Neural cell (in vitro differentiated cells): ENCODE measurements at regions not wholly inside any gene's neighbourhood (a gene's known extent, or its start where the extent isn't known, plus 50 kb on each side); places are given as distances from the start of the nearest gene placed in this dataset.

Source experiments
- H2AFZ ChIP-seq: fragments of 200-600, 300-800 bp; sonication (generic), shearing (Covaris generic); 2 replicates; pipeline ENCODE4 v1.6.0; 2014; ENCODE audit warnings: low read depth, mild to moderate bottlenecking, antibody characterized with exemption, low read length, moderate library complexity
- H3F3A ChIP-seq: fragments of 200-600 bp; shearing (Covaris generic); 2 replicates; pipeline ENCODE4 v1.6.1; 2016; ENCODE audit warnings: mild to moderate bottlenecking, moderate library complexity, mixed read lengths, antibody characterized with exemption, low read length; ENCODE audit not compliant: insufficient read depth, poor library complexity, severe bottlenecking
- H3K27ac ChIP-seq: fragments of 200-600, 300-800 bp; sonication (generic), shearing (Covaris generic); 2 replicates; pipeline ENCODE4 v1.5.1; 2014; ENCODE audit warnings: mild to moderate bottlenecking, low read length, moderate library complexity
- H3K27me3 ChIP-seq: fragments of 300-800, 200-600 bp; sonication (generic), shearing (Covaris generic); 2 replicates; pipeline ENCODE4 v1.6.0; 2014; ENCODE audit warnings: mild to moderate bottlenecking, low read depth, low read length, moderate library complexity; ENCODE audit not compliant: insufficient read depth
- H3K36me3 ChIP-seq: fragments of 300-800, 200-600 bp; sonication (generic), shearing (Covaris generic); 2 replicates; pipeline ENCODE4 v1.5.1; 2014; ENCODE audit warnings: mild to moderate bottlenecking, antibody characterized with exemption, low read length, moderate library complexity; ENCODE audit not compliant: insufficient read depth
- H3K4me2 ChIP-seq: fragments of 300-800, 200-600 bp; sonication (generic), shearing (Covaris generic); 2 replicates; pipeline ENCODE4 v1.6.0; 2014; ENCODE audit warnings: mild to moderate bottlenecking, low read length
- H3K4me3 ChIP-seq: fragments of 300-800, 200-600 bp; sonication (generic), shearing (Covaris generic); 2 replicates; pipeline ENCODE4 v1.5.1; 2014; ENCODE audit warnings: mild to moderate bottlenecking, low read length, moderate library complexity
- H3K79me2 ChIP-seq: fragments of 200-600 bp; shearing (Covaris generic); replicated peaks from 2 replicates; pipeline ENCODE4 v1.6.0; 2014; ENCODE audit warnings: mild to moderate bottlenecking, low read length, moderate library complexity; ENCODE audit not compliant: insufficient read depth
- H3K9ac ChIP-seq: fragments of 300-800, 200-600 bp; sonication (generic), shearing (Covaris generic); 2 replicates; pipeline ENCODE4 v1.6.1; 2016; ENCODE audit warnings: mild to moderate bottlenecking, low read length, mixed read lengths
- H3K9me2 ChIP-seq: fragments of 200-600 bp; shearing (Covaris generic); 2 replicates; pipeline ENCODE4 v1.6.1; 2016; ENCODE audit warnings: mild to moderate bottlenecking, low read length, mixed read lengths; ENCODE audit not compliant: insufficient read depth
- H3K9me3 ChIP-seq: fragments of 200-600, 300-800 bp; sonication (generic), shearing (Covaris generic); 2 replicates; pipeline ENCODE4 v1.6.1; 2016; ENCODE audit warnings: mild to moderate bottlenecking, mixed run types, low read length, moderate library complexity, mixed read lengths
- H4K20me1 ChIP-seq: fragments of 200-600 bp; shearing (Covaris generic); 2 replicates; pipeline ENCODE4 v1.6.1; 2016; ENCODE audit warnings: mild to moderate bottlenecking, mixed run types; ENCODE audit not compliant: insufficient read depth
- CTCF ChIP-seq: fragments of 450-650 bp; IDR thresholded peaks from 2 replicates; pipeline ENCODE4 v1.5.1; 2014; ENCODE audit warnings: antibody characterized with exemption, mild to moderate bottlenecking, moderate library complexity; ENCODE audit not compliant: poor library complexity, severe bottlenecking
- EP300 ChIP-seq: fragments of 450-650 bp; conservative IDR thresholded peaks from 2 replicates; pipeline ENCODE4 v1.6.1; 2014; ENCODE audit warnings: antibody characterized with exemption, mild to moderate bottlenecking, moderate library complexity; ENCODE audit not compliant: poor library complexity, severe bottlenecking
- EZH2 ChIP-seq: fragments of 200-600, 300-800 bp; shearing (Covaris generic), sonication (generic); IDR thresholded peaks from 2 replicates; pipeline ENCODE4 v1.6.1; 2014; ENCODE audit warnings: antibody characterized with exemption, low read length, borderline replicate concordance, mild to moderate bottlenecking; ENCODE audit not compliant: insufficient read depth, poor library complexity, severe bottlenecking
- MXI1 ChIP-seq: fragments of 450-650 bp; conservative IDR thresholded peaks from 2 replicates; pipeline ENCODE4 v1.6.1; 2014; ENCODE audit warnings: antibody characterized with exemption, mild to moderate bottlenecking; ENCODE audit not compliant: poor library complexity, severe bottlenecking
- POLR2AphosphoS5 ChIP-seq: IDR thresholded peaks from 2 replicates; pipeline ENCODE4 v1.6.1; 2012
- RAD21 ChIP-seq: fragments of 450-650 bp; conservative IDR thresholded peaks from 2 replicates; pipeline ENCODE4 v1.6.1; 2014; ENCODE audit warnings: antibody characterized with exemption, mild to moderate bottlenecking, moderate library complexity
- REST ChIP-seq: IDR thresholded peaks from 2 replicates; pipeline ENCODE4 v1.6.1; 2012; ENCODE audit warnings: borderline replicate concordance
- SMC3 ChIP-seq: fragments of 450-650 bp; conservative IDR thresholded peaks from 2 replicates; pipeline ENCODE4 v1.6.1; 2014; ENCODE audit warnings: antibody characterized with exemption, mild to moderate bottlenecking, moderate library complexity; ENCODE audit not compliant: poor library complexity
- TAF1 ChIP-seq: IDR thresholded peaks from 2 replicates; pipeline ENCODE4 v1.6.1; 2012; ENCODE audit warnings: low read depth

GRCh38 chr5:20331826-20332225, 343.8 kb upstream of the CDH18 start:
- no peaks in the 10 kb centered on the region for H4K20me1 ChIP-seq
- no peak overlapping the region for H3K9ac ChIP-seq
- no peaks in the 10 kb centered on the region for H3K9me3 ChIP-seq
- H3K27me3 ChIP-seq = no peaks in the 10 kb centered on the region
- no peaks in the 10 kb centered on the region for H3K36me3 ChIP-seq
- H3K4me3 ChIP-seq = no peak overlapping the region
- no peaks in the 10 kb centered on the region for H3K9me2 ChIP-seq
- no peak overlapping the region for H3K4me2 ChIP-seq
- no peak overlapping the region for H2AFZ ChIP-seq
- H3K27ac ChIP-seq = no peak overlapping the region
- TF ChIP-seq CTCF (no peak), EZH2 (no peak), MXI1 (no peak), EP300 (no peak), REST (no peak), RAD21 (no peak), TAF1 (no peak), POLR2AphosphoS5 (no peak), SMC3 (no peak)
- H3F3A ChIP-seq = no peaks in the 10 kb centered on the region
- H3K79me2 ChIP-seq = no peaks in the 10 kb centered on the region

- Histone ChIP-seq H3K9me2 (no peaks in the 10 kb centered on the region), H3K79me2 (no peaks in the 10 kb centered on the region), H3F3A (no peaks in the 10 kb centered on the region), H4K20me1 (no peaks in the 10 kb centered on the region), H3K27me3 (no peaks in the 10 kb centered on the region), H3K36me3 (no peaks in the 10 kb centered on the region), H3K27ac (no peak overlapping the region), H3K4me2 (no peak overlapping the region), H3K4me3 (no peak overlapping the region), H2AFZ (no peak overlapping the region), H3K9me3 (no peaks in the 10 kb centered on the region), H3K9ac (no peak overlapping the region)
- TF ChIP-seq SMC3 = no peak
- no peak for TF ChIP-seq REST
- no peak for TF ChIP-seq TAF1
- no peak for TF ChIP-seq RAD21
- no peak for TF ChIP-seq EP300
- TF ChIP-seq CTCF = no peak
- TF ChIP-seq POLR2AphosphoS5 = no peak
- no peak for TF ChIP-seq EZH2
- TF ChIP-seq MXI1 = no peak
These were observed 335.3 kb upstream of the CDH18 start for GRCh38 chr5:20323323-20323722.
